ENCODE measurements at regions not wholly inside any gene's neighbourhood (a gene's known extent, or its start where the extent isn't known, plus 50 kb on each side); places are given as distances from the start of the nearest gene placed in this dataset.

Small RNA genes in the stretch of these regions (small RNA-seq; reads per million reads assigned to genes)
- 0 reads per million in 3 donors for gene RNU6-1291P

Data from sigmoid colon (tissue), 3 donors.